ENCODE measurements at regions not wholly inside any gene's neighbourhood (a gene's known extent, or its start where the extent isn't known, plus 50 kb on each side); places are given as distances from the start of the nearest gene placed in this dataset.

- WGBS, 2 experiments (ENCODE audit: insufficient coverage in 1 of 2, insufficient read length in 1 of 2) = 93 to 96% methylated on average over 3 of the region's 3 CpGs
- H3K27me3 Mint-ChIP-seq (ENCODE audit: insufficient read depth) = no peaks in the 10 kb centered on the region
- H3K4me1 Mint-ChIP-seq = peaks cover 7% of the 10 kb centered on the region
- H3K9me3 Mint-ChIP-seq = peaks cover 13% of the 10 kb centered on the region
- no peak overlapping the region for H3K4me3 Mint-ChIP-seq
- no peak overlapping the region for H3K9ac ChIP-seq (ENCODE audit: extremely low read depth, low read length, poor library complexity, severe bottlenecking)
- DNase-seq = no peak
- H3K27ac Mint-ChIP-seq = no peak overlapping the region
- H3K27ac ChIP-seq (ENCODE audit: low read depth, low read length) = no peak overlapping the region
- no peak overlapping the region for H3K4me3 ChIP-seq (ENCODE audit: low read length)
- no peaks in the 10 kb centered on the region for H3K9me3 ChIP-seq (ENCODE audit: control insufficient read depth, low read length)
- H3K36me3 ChIP-seq (ENCODE audit: control insufficient read depth, insufficient read depth, low read length) = no peaks in the 10 kb centered on the region
- TF ChIP-seq, protein P1, sequence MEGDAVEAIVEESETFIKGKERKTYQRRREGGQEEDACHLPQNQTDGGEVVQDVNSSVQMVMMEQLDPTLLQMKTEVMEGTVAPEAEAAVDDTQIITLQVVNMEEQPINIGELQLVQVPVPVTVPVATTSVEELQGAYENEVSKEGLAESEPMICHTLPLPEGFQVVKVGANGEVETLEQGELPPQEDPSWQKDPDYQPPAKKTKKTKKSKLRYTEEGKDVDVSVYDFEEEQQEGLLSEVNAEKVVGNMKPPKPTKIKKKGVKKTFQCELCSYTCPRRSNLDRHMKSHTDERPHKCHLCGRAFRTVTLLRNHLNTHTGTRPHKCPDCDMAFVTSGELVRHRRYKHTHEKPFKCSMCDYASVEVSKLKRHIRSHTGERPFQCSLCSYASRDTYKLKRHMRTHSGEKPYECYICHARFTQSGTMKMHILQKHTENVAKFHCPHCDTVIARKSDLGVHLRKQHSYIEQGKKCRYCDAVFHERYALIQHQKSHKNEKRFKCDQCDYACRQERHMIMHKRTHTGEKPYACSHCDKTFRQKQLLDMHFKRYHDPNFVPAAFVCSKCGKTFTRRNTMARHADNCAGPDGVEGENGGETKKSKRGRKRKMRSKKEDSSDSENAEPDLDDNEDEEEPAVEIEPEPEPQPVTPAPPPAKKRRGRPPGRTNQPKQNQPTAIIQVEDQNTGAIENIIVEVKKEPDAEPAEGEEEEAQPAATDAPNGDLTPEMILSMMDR (conservative IDR thresholded peaks at IDR 0.05) = no peak
- peaks cover 3% of the 10 kb centered on the region for H3K4me1 ChIP-seq (ENCODE audit: control insufficient read depth, insufficient read depth, low read length)
- H3K36me3 Mint-ChIP-seq (ENCODE audit: low read depth) = peaks cover 4% of the 10 kb centered on the region
- H3K27me3 ChIP-seq (ENCODE audit: control insufficient read depth, insufficient read depth, low read length, poor library complexity, severe bottlenecking) = no peaks in the 10 kb centered on the region
Measured at GRCh38 chr13:97615266-97615665, 181.3 kb downstream of the RAP2A start.

GRCh38 chr13:97616385-97616784, 182.4 kb downstream of the RAP2A start:
- H3K9me3 ChIP-seq (ENCODE audit: control insufficient read depth, low read length) = no peaks in the 10 kb centered on the region
- no peak overlapping the region for H3K27ac Mint-ChIP-seq
- H3K4me1 Mint-ChIP-seq = peaks cover 12% of the 10 kb centered on the region
- no peak overlapping the region for H3K4me3 Mint-ChIP-seq
- H3K4me3 ChIP-seq (ENCODE audit: low read length) = no peak overlapping the region
- H3K27ac ChIP-seq (ENCODE audit: low read depth, low read length) = no peak overlapping the region
- no peak overlapping the region for H3K9ac ChIP-seq (ENCODE audit: extremely low read depth, low read length, poor library complexity, severe bottlenecking)
- no peaks in the 10 kb centered on the region for H3K27me3 ChIP-seq (ENCODE audit: control insufficient read depth, insufficient read depth, low read length, poor library complexity, severe bottlenecking)
- H3K4me1 ChIP-seq (ENCODE audit: control insufficient read depth, insufficient read depth, low read length) = peaks cover 5% of the 10 kb centered on the region
- no peak for DNase-seq
- no peaks in the 10 kb centered on the region for H3K27me3 Mint-ChIP-seq (ENCODE audit: insufficient read depth)
- H3K36me3 Mint-ChIP-seq (ENCODE audit: low read depth) = peaks cover 2% of the 10 kb centered on the region
- H3K9me3 Mint-ChIP-seq = peaks cover 10% of the 10 kb centered on the region
- TF ChIP-seq, protein P1 (conservative IDR thresholded peaks at IDR 0.05) = no peak
- H3K36me3 ChIP-seq (ENCODE audit: control insufficient read depth, insufficient read depth, low read length) = no peaks in the 10 kb centered on the region

GRCh38 chr13:97621025-97621424, 187.1 kb downstream of the RAP2A start:
- no peak overlapping the region for H3K27ac ChIP-seq (ENCODE audit: low read depth, low read length)
- H3K4me1 Mint-ChIP-seq = peaks cover 16% of the 10 kb centered on the region
- H3K4me1 ChIP-seq (ENCODE audit: control insufficient read depth, insufficient read depth, low read length) = peaks cover 5% of the 10 kb centered on the region
- WGBS, 2 experiments (ENCODE audit: insufficient coverage in 1 of 2, insufficient read length in 1 of 2) = 93 to 97% methylated on average over 9 to 15 of the region's 15 CpGs
- TF ChIP-seq, protein P1 (conservative IDR thresholded peaks at IDR 0.05) = no peak
- H3K9me3 ChIP-seq (ENCODE audit: control insufficient read depth, low read length) = no peaks in the 10 kb centered on the region
- no peaks in the 10 kb centered on the region for H3K27me3 ChIP-seq (ENCODE audit: control insufficient read depth, insufficient read depth, low read length, poor library complexity, severe bottlenecking)
- H3K27me3 Mint-ChIP-seq (ENCODE audit: insufficient read depth) = peaks cover 2% of the 10 kb centered on the region
- no peaks in the 10 kb centered on the region for H3K36me3 Mint-ChIP-seq (ENCODE audit: low read depth)
- H3K4me3 Mint-ChIP-seq = no peak overlapping the region
- no peak overlapping the region for H3K27ac Mint-ChIP-seq
- no peak overlapping the region for H3K4me3 ChIP-seq (ENCODE audit: low read length)
- H3K36me3 ChIP-seq (ENCODE audit: control insufficient read depth, insufficient read depth, low read length) = no peaks in the 10 kb centered on the region
- no peak overlapping the region for H3K9ac ChIP-seq (ENCODE audit: extremely low read depth, low read length, poor library complexity, severe bottlenecking)
- H3K9me3 Mint-ChIP-seq = no peaks in the 10 kb centered on the region
- no peak for DNase-seq

All from endodermal cell (in vitro differentiated cells).